ENCODE measurements at regions not wholly inside any gene's neighbourhood (a gene's known extent, or its start where the extent isn't known, plus 50 kb on each side); places are given as distances from the start of the nearest gene placed in this dataset.

GRCh38 chr5:117103703-117104102 lies 529.1 kb upstream of the SEMA6A start:
- no peak for DNase-seq (ENCODE audit: low read depth in 2 of 3, low spot score in 1 of 3)

GRCh38 chr5:117102591-117102990 lies 528.0 kb upstream of the SEMA6A start:
- DNase-seq (ENCODE audit: low read depth in 2 of 3, low spot score in 1 of 3): no peak

GRCh38 chr5:117100176-117100575 lies 525.6 kb upstream of the SEMA6A start:
- DNase-seq (ENCODE audit: low read depth in 2 of 3, low spot score in 1 of 3): no peak

GRCh38 chr5:117098094-117098493 lies 523.5 kb upstream of the SEMA6A start:
- DNase-seq (ENCODE audit: low read depth in 2 of 3, low spot score in 1 of 3): no peak

GRCh38 chr5:117095346-117096332 lies 521.0 kb upstream of the SEMA6A start:
- DNase-seq (ENCODE audit: low read depth in 2 of 3, low spot score in 1 of 3): no peak

GRCh38 chr5:117094114-117094815 lies 519.6 kb upstream of the SEMA6A start:
- DNase-seq (ENCODE audit: low read depth in 2 of 3, low spot score in 1 of 3): no peak

GRCh38 chr5:117093653-117094052 lies 519.0 kb upstream of the SEMA6A start:
- DNase-seq (ENCODE audit: low read depth in 2 of 3, low spot score in 1 of 3): no peak

- DNase-seq (ENCODE audit: low read depth in 2 of 3, low spot score in 1 of 3): no peak
Measured at GRCh38 chr5:117089001-117089400, 514.4 kb upstream of the SEMA6A start.

- no peak for DNase-seq (ENCODE audit: low read depth in 2 of 3, low spot score in 1 of 3)
Measured at GRCh38 chr5:117088176-117088575, 513.6 kb upstream of the SEMA6A start.

- DNase-seq (ENCODE audit: low read depth in 2 of 3, low spot score in 1 of 3): no peak
Measured at GRCh38 chr5:117084067-117084466, 509.4 kb upstream of the SEMA6A start.

GRCh38 chr5:117082977-117083376 lies 508.4 kb upstream of the SEMA6A start:
- DNase-seq (ENCODE audit: low read depth in 2 of 3, low spot score in 1 of 3): no peak

GRCh38 chr5:117077142-117077541 lies 502.5 kb upstream of the SEMA6A start:
- DNase-seq (ENCODE audit: low read depth in 2 of 3, low spot score in 1 of 3): no peak

GRCh38 chr5:117072439-117072838 lies 497.8 kb upstream of the SEMA6A start:
- DNase-seq (ENCODE audit: low read depth in 2 of 3, low spot score in 1 of 3): no peak

GRCh38 chr5:117065800-117066199 lies 491.2 kb upstream of the SEMA6A start:
- no peak for DNase-seq (ENCODE audit: low read depth in 2 of 3, low spot score in 1 of 3)

- no peak for DNase-seq (ENCODE audit: low read depth in 2 of 3, low spot score in 1 of 3)
Measured at GRCh38 chr5:117065161-117065560, 490.5 kb upstream of the SEMA6A start.

GRCh38 chr5:117060099-117060498 lies 485.5 kb upstream of the SEMA6A start:
- no peak for DNase-seq (ENCODE audit: low read depth in 2 of 3, low spot score in 1 of 3)

- DNase-seq (ENCODE audit: low read depth in 2 of 3, low spot score in 1 of 3): no peak
Measured at GRCh38 chr5:117058740-117059139, 484.1 kb upstream of the SEMA6A start.

GRCh38 chr5:117055517-117055916 lies 480.9 kb upstream of the SEMA6A start:
- no peak for DNase-seq (ENCODE audit: low read depth in 2 of 3, low spot score in 1 of 3)

- no peak for DNase-seq (ENCODE audit: low read depth in 2 of 3, low spot score in 1 of 3)
Measured at GRCh38 chr5:117054911-117055310, 480.3 kb upstream of the SEMA6A start.

- no peak for DNase-seq (ENCODE audit: low read depth in 2 of 3, low spot score in 1 of 3)
Measured at GRCh38 chr5:117054141-117054540, 479.5 kb upstream of the SEMA6A start.

GRCh38 chr5:117041926-117042595 lies 467.4 kb upstream of the SEMA6A start:
- no peak for DNase-seq (ENCODE audit: low read depth in 2 of 3, low spot score in 1 of 3)

GRCh38 chr5:117039035-117039434 lies 464.4 kb upstream of the SEMA6A start:
- DNase-seq (ENCODE audit: low read depth in 2 of 3, low spot score in 1 of 3): no peak

Measured in stimulated activated CD4-positive, alpha-beta T cell treated with anti-CD3 and anti-CD28 coated beads, Interleukin-12 subunit alpha, Interleukin-12 subunit beta, amount 100 ng/mL, for 48 hours (primary cell).